ENCODE measurements at regions not wholly inside any gene's neighbourhood (a gene's known extent, or its start where the extent isn't known, plus 50 kb on each side); places are given as distances from the start of the nearest gene placed in this dataset.
"Not testable (repeated sequence)": the region's sequence is repeated elsewhere in the genome, so short reads cannot be mapped to it uniquely, and the experiment has no call there.

DNA sequence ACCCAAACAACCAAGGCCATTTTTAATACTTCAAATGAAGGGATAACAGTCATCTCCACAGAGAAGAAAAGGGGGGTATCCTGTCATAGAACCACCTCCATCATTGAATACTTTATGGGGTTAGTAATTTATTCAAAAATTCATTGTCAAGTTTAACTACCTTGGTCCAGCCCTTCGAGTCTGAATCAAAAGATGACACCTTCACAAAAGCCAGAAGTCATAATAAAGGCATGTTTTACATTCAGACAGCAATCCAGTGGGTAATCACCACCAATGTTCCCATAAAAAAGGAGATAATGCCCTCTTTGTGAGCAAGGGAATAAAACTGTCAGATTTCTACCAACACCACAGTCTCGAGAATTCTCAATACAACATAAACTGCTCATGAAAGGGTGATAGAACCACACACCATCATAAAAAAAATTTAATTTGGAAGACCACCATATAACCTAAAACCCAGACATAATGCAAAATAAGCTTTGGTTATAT lies 145.6 kb upstream of the ZBTB20 start:
- TF ChIP-seq, protein P1, sequence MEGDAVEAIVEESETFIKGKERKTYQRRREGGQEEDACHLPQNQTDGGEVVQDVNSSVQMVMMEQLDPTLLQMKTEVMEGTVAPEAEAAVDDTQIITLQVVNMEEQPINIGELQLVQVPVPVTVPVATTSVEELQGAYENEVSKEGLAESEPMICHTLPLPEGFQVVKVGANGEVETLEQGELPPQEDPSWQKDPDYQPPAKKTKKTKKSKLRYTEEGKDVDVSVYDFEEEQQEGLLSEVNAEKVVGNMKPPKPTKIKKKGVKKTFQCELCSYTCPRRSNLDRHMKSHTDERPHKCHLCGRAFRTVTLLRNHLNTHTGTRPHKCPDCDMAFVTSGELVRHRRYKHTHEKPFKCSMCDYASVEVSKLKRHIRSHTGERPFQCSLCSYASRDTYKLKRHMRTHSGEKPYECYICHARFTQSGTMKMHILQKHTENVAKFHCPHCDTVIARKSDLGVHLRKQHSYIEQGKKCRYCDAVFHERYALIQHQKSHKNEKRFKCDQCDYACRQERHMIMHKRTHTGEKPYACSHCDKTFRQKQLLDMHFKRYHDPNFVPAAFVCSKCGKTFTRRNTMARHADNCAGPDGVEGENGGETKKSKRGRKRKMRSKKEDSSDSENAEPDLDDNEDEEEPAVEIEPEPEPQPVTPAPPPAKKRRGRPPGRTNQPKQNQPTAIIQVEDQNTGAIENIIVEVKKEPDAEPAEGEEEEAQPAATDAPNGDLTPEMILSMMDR (IDR thresholded peaks at IDR 0.05; ENCODE audit: unreplicated experiment in 3 of 3): no peak
- Mint-ChIP-seq H3K4me1 (peaks cover 2% of the 10 kb centered on the region), H3K36me3 (ENCODE audit: low read depth) (no peaks in the 10 kb centered on the region), H3K4me3 (no peak overlapping the region), H3K9me3 (no peaks in the 10 kb centered on the region), H3K27me3 (ENCODE audit: low read depth) (no peaks in the 10 kb centered on the region), H3K27ac (no peak overlapping the region)

DNA sequence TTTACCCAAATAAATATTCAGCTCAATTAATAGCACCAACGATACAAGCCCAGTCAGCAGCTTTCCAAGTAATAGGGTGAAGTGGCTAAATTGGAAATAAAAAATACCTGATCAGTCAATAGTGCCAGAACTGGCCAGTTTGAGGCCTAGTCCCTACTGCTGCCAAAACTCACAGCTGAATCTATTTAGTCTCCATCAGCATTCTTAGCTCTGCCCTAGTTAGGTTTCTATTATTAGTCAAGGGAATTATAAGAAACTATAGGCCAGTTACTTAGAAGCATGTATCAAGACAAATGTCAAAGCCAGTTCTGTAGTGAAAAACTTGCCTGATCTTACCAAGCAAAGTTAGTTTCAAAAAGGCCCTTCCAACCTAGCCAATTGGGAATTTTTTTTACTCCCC lies 146.2 kb upstream of the ZBTB20 start:
- no peak overlapping the region for H3K27ac Mint-ChIP-seq
- TF ChIP-seq, protein P1 (IDR thresholded peaks at IDR 0.05; ENCODE audit: unreplicated experiment in 3 of 3): no peak
- H3K4me1 Mint-ChIP-seq: no peaks in the 10 kb centered on the region
- no peaks in the 10 kb centered on the region for H3K9me3 Mint-ChIP-seq
- no peaks in the 10 kb centered on the region for H3K36me3 Mint-ChIP-seq (ENCODE audit: low read depth)
- H3K4me3 Mint-ChIP-seq: no peak overlapping the region
- no peaks in the 10 kb centered on the region for H3K27me3 Mint-ChIP-seq (ENCODE audit: low read depth)

DNA sequence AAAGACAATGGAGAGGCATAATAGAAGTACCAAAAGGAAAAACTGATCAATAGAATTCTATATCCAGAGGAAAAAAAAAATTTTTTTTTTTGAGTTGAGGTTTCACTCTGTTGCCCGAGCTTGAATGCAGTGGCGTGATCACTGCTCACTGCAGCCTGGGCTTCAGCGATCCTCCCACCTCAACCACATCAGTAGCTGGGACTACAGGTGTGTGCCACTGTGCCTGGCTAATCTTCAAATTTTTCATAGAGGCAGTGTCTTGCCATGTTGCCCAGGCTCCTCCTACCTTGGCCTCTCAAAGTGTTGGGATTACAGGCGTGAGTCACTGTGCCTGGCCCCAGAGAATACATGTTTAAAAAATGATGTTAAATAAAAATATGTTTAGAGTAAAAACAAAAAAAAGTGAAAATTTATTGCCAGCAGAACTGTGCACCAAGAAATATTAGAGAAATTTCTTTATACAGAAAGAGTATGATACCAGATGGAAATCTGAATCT lies 154.3 kb upstream of the ZBTB20 start:
- H3K27me3 Mint-ChIP-seq (ENCODE audit: low read depth): no peaks in the 10 kb centered on the region
- TF ChIP-seq, protein P1 (IDR thresholded peaks at IDR 0.05; ENCODE audit: unreplicated experiment in 3 of 3): no peak

DNA sequence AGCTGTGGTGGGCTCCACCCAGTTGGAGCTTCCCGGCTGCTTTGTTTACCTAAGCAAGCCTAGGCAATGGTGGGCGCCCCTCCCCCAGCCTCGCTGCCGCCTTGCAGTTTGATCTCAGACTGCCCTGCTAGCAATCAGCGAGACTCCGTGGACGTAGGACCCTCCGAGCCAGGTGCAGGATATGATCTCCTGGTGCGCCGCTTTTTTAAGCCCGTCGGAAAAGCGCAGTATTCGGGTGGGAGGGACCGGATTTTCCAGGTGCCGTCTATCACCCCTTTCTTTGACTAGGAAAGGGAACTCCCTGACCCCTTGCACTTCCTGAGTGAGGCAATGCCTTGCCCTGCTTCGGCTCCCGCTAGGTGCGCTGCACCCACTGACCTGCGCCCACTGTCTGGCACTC lies 170.9 kb upstream of the ZBTB20 start:
- H3K9me3 Mint-ChIP-seq; H3K4me3 Mint-ChIP-seq; H3K27ac Mint-ChIP-seq; H3K36me3 Mint-ChIP-seq (ENCODE audit: low read depth); H3K4me1 Mint-ChIP-seq; H3K27me3 Mint-ChIP-seq (ENCODE audit: low read depth): not testable (repeated sequence)

More for the DNA sequence above, 154.3 kb upstream of the ZBTB20 start:
- no peaks in the 10 kb centered on the region for H3K4me1 Mint-ChIP-seq
- H3K36me3 Mint-ChIP-seq (ENCODE audit: low read depth): no peaks in the 10 kb centered on the region
- H3K9me3 Mint-ChIP-seq: no peaks in the 10 kb centered on the region
- H3K4me3 Mint-ChIP-seq: no peak overlapping the region
- H3K27ac Mint-ChIP-seq: no peak overlapping the region

DNA sequence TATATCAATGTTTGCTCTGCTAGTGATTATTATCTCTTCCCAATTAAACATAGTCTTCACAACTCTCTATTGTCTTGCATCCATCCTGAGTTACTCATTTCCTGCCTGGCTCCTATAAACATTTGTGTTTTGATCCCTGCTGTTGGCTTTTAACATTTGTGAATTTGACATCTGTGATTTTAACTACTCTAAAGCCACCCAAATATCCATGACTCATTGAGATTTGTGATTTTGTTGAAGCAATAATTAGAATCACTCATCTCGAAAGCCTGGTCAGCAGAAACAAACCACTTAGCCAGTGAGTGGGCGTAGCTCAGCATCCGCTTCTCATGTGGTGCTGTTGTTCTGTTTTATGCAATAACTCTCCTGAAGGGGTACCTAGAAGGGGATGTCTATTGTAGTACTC lies 174.3 kb upstream of the ZBTB20 start:
- H3K9me3 Mint-ChIP-seq: peaks cover 2% of the 10 kb centered on the region
- H3K4me3 Mint-ChIP-seq: no peak overlapping the region
- H3K4me1 Mint-ChIP-seq: no peaks in the 10 kb centered on the region
- no peaks in the 10 kb centered on the region for H3K36me3 Mint-ChIP-seq (ENCODE audit: low read depth)
- TF ChIP-seq, protein P1 (IDR thresholded peaks at IDR 0.05; ENCODE audit: unreplicated experiment in 3 of 3): no peak
- H3K27me3 Mint-ChIP-seq (ENCODE audit: low read depth): no peaks in the 10 kb centered on the region
- no peak overlapping the region for H3K27ac Mint-ChIP-seq

DNA sequence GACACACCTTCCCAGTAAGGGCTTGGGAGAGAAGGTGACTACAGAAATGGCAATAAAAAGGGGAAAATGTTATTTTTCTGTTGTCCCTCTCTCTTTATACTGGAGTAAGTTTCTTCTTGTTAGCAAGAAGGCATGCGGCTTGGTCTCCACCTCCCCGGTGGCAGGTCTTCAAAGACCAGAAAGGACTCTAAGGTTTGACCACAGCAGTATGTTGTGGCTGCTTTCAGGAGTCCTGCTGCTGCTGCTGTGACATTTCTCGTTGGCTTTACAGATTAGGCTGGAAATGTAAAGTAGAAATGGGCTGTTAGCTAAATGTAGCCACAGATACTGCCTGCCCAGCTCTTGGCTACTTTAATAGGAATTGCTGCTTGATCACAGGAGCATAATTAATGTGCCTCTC lies 175.8 kb upstream of the ZBTB20 start:
- Mint-ChIP-seq H3K4me1 (no peaks in the 10 kb centered on the region), H3K4me3 (no peak overlapping the region), H3K27me3 (ENCODE audit: low read depth) (no peaks in the 10 kb centered on the region), H3K27ac (no peak overlapping the region), H3K9me3 (no peaks in the 10 kb centered on the region), H3K36me3 (ENCODE audit: low read depth) (no peaks in the 10 kb centered on the region)
- TF ChIP-seq, protein P1 (IDR thresholded peaks at IDR 0.05; ENCODE audit: unreplicated experiment in 3 of 3): no peak

Measured in nephron (organoid).